ENCODE measurements at regions not wholly inside any gene's neighbourhood (a gene's known extent, or its start where the extent isn't known, plus 50 kb on each side); places are given as distances from the start of the nearest gene placed in this dataset.

GRCh38 chr16:66278604-66279262 is 87.8 kb upstream of the CDH5 start:
- DNase-seq (ENCODE audit: low read depth in 2 of 2): no peak
- TF ChIP-seq CTCF (IDR thresholded peaks at IDR 0.05; ENCODE audit: low read depth, low read length): no peak
- H3K4me3 ChIP-seq (replicated peaks in 1 of 2; ENCODE audit: low read depth in 2 of 2, low read length in 2 of 2): no peak overlapping the region

- TF ChIP-seq CTCF (IDR thresholded peaks at IDR 0.05; ENCODE audit: low read depth, low read length): no peak
- H3K4me3 ChIP-seq (replicated peaks in 1 of 2; ENCODE audit: low read depth in 2 of 2, low read length in 2 of 2): no peak overlapping the region
- no peak for DNase-seq (ENCODE audit: low read depth in 2 of 2)
Observed at GRCh38 chr16:66278111-66278531, 88.4 kb upstream of the CDH5 start.

GRCh38 chr16:66277311-66278070 is 89.0 kb upstream of the CDH5 start:
- no peak overlapping the region for H3K4me3 ChIP-seq (replicated peaks in 1 of 2; ENCODE audit: low read depth in 2 of 2, low read length in 2 of 2)
- no peak for TF ChIP-seq CTCF (IDR thresholded peaks at IDR 0.05; ENCODE audit: low read depth, low read length)
- no peak for DNase-seq (ENCODE audit: low read depth in 2 of 2)

- no peak overlapping the region for H3K4me3 ChIP-seq (replicated peaks in 1 of 2; ENCODE audit: low read depth in 2 of 2, low read length in 2 of 2)
- peak; percentile 82 for TF ChIP-seq CTCF (IDR thresholded peaks at IDR 0.05; ENCODE audit: low read depth, low read length)
- peak; percentile 83 to 87 for DNase-seq (ENCODE audit: low read depth in 2 of 2)
Observed at GRCh38 chr16:66275775-66276428, 90.6 kb upstream of the CDH5 start.

GRCh38 chr16:66274335-66275110 is 92.0 kb upstream of the CDH5 start:
- no peak overlapping the region for H3K4me3 ChIP-seq (replicated peaks in 1 of 2; ENCODE audit: low read depth in 2 of 2, low read length in 2 of 2)
- TF ChIP-seq CTCF (IDR thresholded peaks at IDR 0.05; ENCODE audit: low read depth, low read length): peak; percentile 51
- DNase-seq (ENCODE audit: low read depth in 2 of 2): peak; percentile 64 to 65

- peak; percentile 50 to 68 for DNase-seq (ENCODE audit: low read depth in 2 of 2)
- H3K4me3 ChIP-seq (replicated peaks in 1 of 2; ENCODE audit: low read depth in 2 of 2, low read length in 2 of 2): no peak overlapping the region
- TF ChIP-seq CTCF (IDR thresholded peaks at IDR 0.05; ENCODE audit: low read depth, low read length): peak; percentile 45
Observed at GRCh38 chr16:66273644-66274334, 92.7 kb upstream of the CDH5 start.

All from cardiac fibroblast (primary cell).